ENCODE measurements at regions not wholly inside any gene's neighbourhood (a gene's known extent, or its start where the extent isn't known, plus 50 kb on each side); places are given as distances from the start of the nearest gene placed in this dataset.

- TF ChIP-seq ZFX (IDR thresholded peaks at IDR 0.05) (no peak), CTCF (conservative IDR thresholded peaks at IDR 0.05) (no peak)
Observed at GRCh38 chr20:48288930-48289507, 503.7 kb upstream of the SULF2 start.

Measured in C4-2B (cell line).